GM23338 (cell line): ENCODE measurements at regions not wholly inside any gene's neighbourhood (a gene's known extent, or its start where the extent isn't known, plus 50 kb on each side); places are given as distances from the start of the nearest gene placed in this dataset.

Experiments
- ATAC-seq: fragments of 200-7000 bp; cut with Tn5 transposase; 3 replicates; pipeline ENCODE4 v1.9.1; 2020
- DNase-seq: peaks from one replicate; pipeline ENCODE4 v3.0.0-alpha.2; 2015; ENCODE audit warnings: low spot score
- H2AFZ ChIP-seq: fragments of 200-600 bp; sonication (generic); 2 replicates; pipeline ENCODE4 v1.8.0; 2016; ENCODE audit warnings: antibody characterized with exemption, mild to moderate bottlenecking, moderate library complexity
- H3F3A ChIP-seq: fragments of 200-600 bp; sonication (generic); replicated peaks from 2 replicates; pipeline ENCODE4 v1.8.0; 2017; ENCODE audit warnings: antibody characterized with exemption, mixed run types, low read depth
- H3K27ac ChIP-seq: fragments of 200-600 bp; sonication (generic); 2 replicates; pipeline ENCODE4 v1.6.1; 2016; ENCODE audit warnings: low read depth
- H3K27me3 ChIP-seq: fragments of 200-600 bp; sonication (generic); 2 replicates; pipeline ENCODE4 v1.8.0; 2016; ENCODE audit warnings: mild to moderate bottlenecking, mixed run types, moderate library complexity; ENCODE audit not compliant: insufficient read depth
- H3K36me3 ChIP-seq: fragments of 200-600 bp; sonication (generic); 2 replicates; pipeline ENCODE4 v1.8.0; 2016; ENCODE audit warnings: mild to moderate bottlenecking; ENCODE audit not compliant: insufficient read depth
- H3K4me1 ChIP-seq: fragments of 200-600 bp; sonication (generic); 2 replicates; pipeline ENCODE4 v1.8.0; 2016; ENCODE audit warnings: mild to moderate bottlenecking, moderate library complexity; ENCODE audit not compliant: insufficient read depth
- H3K4me2 ChIP-seq: fragments of 200-600 bp; sonication (generic); 2 replicates; pipeline ENCODE4 v1.7.1; 2017; ENCODE audit warnings: mixed run types
- H3K4me3 ChIP-seq: fragments of 200-600 bp; sonication (generic); 2 replicates; pipeline ENCODE4 v1.6.1; 2016; ENCODE audit warnings: mixed run types
- H3K79me2 ChIP-seq: fragments of 200-600 bp; sonication (generic); replicated peaks from 2 replicates; pipeline ENCODE4 v1.8.0; 2017; ENCODE audit warnings: mild to moderate bottlenecking; ENCODE audit not compliant: insufficient read depth
- H3K9me2 ChIP-seq: fragments of 200-600 bp; sonication (generic); 2 replicates; pipeline ENCODE4 v1.8.0; 2017; ENCODE audit not compliant: insufficient read depth
- H4K20me1 ChIP-seq: fragments of 200-600 bp; sonication (generic); replicated peaks from 2 replicates; pipeline ENCODE4 v1.8.0; 2017; ENCODE audit warnings: mild to moderate bottlenecking; ENCODE audit not compliant: insufficient read depth
- H3K27ac Mint-ChIP-seq: 2 replicates; pipeline ENCODE4 v1.8.0; 2020; ENCODE audit warnings: inconsistent platforms, mild to moderate bottlenecking, moderate library complexity, mixed read lengths
- H3K27me3 Mint-ChIP-seq: 3 replicates; pipeline ENCODE4 v1.8.0; 2022; ENCODE audit warnings: low read depth, mild to moderate bottlenecking, moderate library complexity, mixed read lengths, inconsistent platforms; ENCODE audit not compliant: insufficient read depth, poor library complexity
- H3K36me3 Mint-ChIP-seq: 3 replicates; pipeline ENCODE4 v1.8.0; 2021; ENCODE audit warnings: low read depth, mild to moderate bottlenecking, inconsistent platforms, moderate library complexity, mixed read lengths
- H3K4me1 Mint-ChIP-seq: 3 replicates; pipeline ENCODE4 v1.8.0; 2020; ENCODE audit warnings: mild to moderate bottlenecking, inconsistent platforms, mixed read lengths
- H3K4me3 Mint-ChIP-seq: 3 replicates; pipeline ENCODE4 v1.8.0; 2021; ENCODE audit warnings: moderate library complexity, mild to moderate bottlenecking, inconsistent platforms, mixed read lengths
- H3K9me3 Mint-ChIP-seq: 3 replicates; pipeline ENCODE4 v1.8.0; 2020; ENCODE audit warnings: moderate library complexity, mild to moderate bottlenecking, inconsistent platforms, mixed read lengths
- CREB1 ChIP-seq: fragments of 250-450 bp; sonication (Bioruptor Pico); IDR thresholded peaks from 2 replicates; pipeline ENCODE4 v1.5.0; 2020; ENCODE audit warnings: low read depth, mild to moderate bottlenecking, moderate library complexity
- CTCF ChIP-seq, 2 experiments: fragments of 200-600 bp in 1 of 2; sonication (generic) in 1 of 2; conservative IDR thresholded peaks; 2 replicates each; pipeline versions ENCODE4 v1.5.1 to v1.6.1; 2016 to 2017; ENCODE audit warnings: antibody characterized with exemption in 2 of 2, low read depth in 2 of 2, mild to moderate bottlenecking in 2 of 2, moderate library complexity in 1 of 2
- ETS1 ChIP-seq: IDR thresholded peaks from 2 replicates; pipeline ENCODE4 v1.6.1; 2016; ENCODE audit warnings: antibody characterized with exemption
- EZH2 ChIP-seq: fragments of 200-600 bp; sonication (generic); IDR thresholded peaks from one replicate; pipeline ENCODE4 v1.8.0; 2017; ENCODE audit warnings: antibody characterized with exemption, mild to moderate bottlenecking, low read depth; ENCODE audit not compliant: unreplicated experiment
- EZH2phosphoT487 ChIP-seq: fragments of 200-600 bp; sonication (generic); IDR thresholded peaks from one replicate; pipeline ENCODE4 v1.8.1; 2018; ENCODE audit warnings: antibody characterized with exemption; ENCODE audit not compliant: unreplicated experiment
- JUNB ChIP-seq: IDR thresholded peaks from one replicate; pipeline ENCODE4 v1.6.1; 2016; ENCODE audit warnings: antibody characterized with exemption; ENCODE audit not compliant: unreplicated experiment
- NANOG ChIP-seq: IDR thresholded peaks from 2 replicates; pipeline ENCODE4 v1.6.1; 2016; ENCODE audit warnings: antibody characterized with exemption, borderline replicate concordance
- POLR2AphosphoS5 ChIP-seq: IDR thresholded peaks from 2 replicates; pipeline ENCODE4 v1.6.1; 2016; ENCODE audit warnings: antibody characterized with exemption, low read depth
- REST ChIP-seq: IDR thresholded peaks from one replicate; pipeline ENCODE4 v1.6.1; 2018; ENCODE audit warnings: antibody characterized with exemption; ENCODE audit not compliant: unreplicated experiment
- STAT1 ChIP-seq: IDR thresholded peaks from one replicate; pipeline ENCODE4 v1.6.1; 2016; ENCODE audit warnings: antibody characterized with exemption; ENCODE audit not compliant: unreplicated experiment
- ZNF114 ChIP-seq: fragments of 250-450 bp; sonication (Bioruptor Pico); IDR thresholded peaks from 2 replicates; pipeline ENCODE4 v1.5.0; 2020; ENCODE audit warnings: mild to moderate bottlenecking, moderate library complexity
- ZNF331 ChIP-seq: fragments of 250-450 bp; sonication (Bioruptor Pico); IDR thresholded peaks from 2 replicates; pipeline ENCODE4 v1.5.0; 2020; ENCODE audit warnings: low read depth, mild to moderate bottlenecking, moderate library complexity
- ZNF462 ChIP-seq: fragments of 250-450 bp; sonication (Bioruptor Pico); IDR thresholded peaks from 2 replicates; pipeline ENCODE4 v1.5.0; 2020; ENCODE audit warnings: mild to moderate bottlenecking, moderate library complexity

- Histone ChIP-seq H2AFZ (no peak overlapping the region), H3K27ac (no peak overlapping the region), H3F3A (no peaks in the 10 kb centered on the region), H3K4me1 (no peaks in the 10 kb centered on the region), H3K27me3 (no peaks in the 10 kb centered on the region), H3K36me3 (peaks cover 10% of the 10 kb centered on the region; the same call in 1 of the 2 replicates), H3K79me2 (no peaks in the 10 kb centered on the region), H3K4me3 (no peak overlapping the region), H3K9me2 (no peaks in the 10 kb centered on the region), H3K4me2 (no peak overlapping the region), H4K20me1 (no peaks in the 10 kb centered on the region)
- no peak for ATAC-seq
- no peak for DNase-seq
- H3K27ac Mint-ChIP-seq, result no peak overlapping the region
- peaks cover 11% of the 10 kb centered on the region for H3K4me1 Mint-ChIP-seq
- peaks cover 97% of the 10 kb centered on the region for H3K9me3 Mint-ChIP-seq
- no peak overlapping the region for H3K4me3 Mint-ChIP-seq
- peaks cover 29% of the 10 kb centered on the region for H3K36me3 Mint-ChIP-seq
- no peaks in the 10 kb centered on the region for H3K27me3 Mint-ChIP-seq
- TF ChIP-seq ZNF114 (no peak), EZH2 (no peak), STAT1 (no peak), NANOG (no peak), REST (no peak), ZNF462 (CRISPR knock-in tag) (no peak), CREB1 (CRISPR knock-in tag) (no peak), POLR2AphosphoS5 (no peak), EZH2phosphoT487 (no peak), ETS1 (no peak), CTCF (conservative IDR thresholded peaks at IDR 0.05; ENCODE audit: low read depth in 2 of 2) (no peak), JUNB (no peak), ZNF331 (no peak)
Observed at GRCh38 chr7:153942036-153942435, 110.2 kb upstream of the DPP6 start.
